ENCODE measurements at regions not wholly inside any gene's neighbourhood (a gene's known extent, or its start where the extent isn't known, plus 50 kb on each side); places are given as distances from the start of the nearest gene placed in this dataset.

- H3K9me3 ChIP-seq (ENCODE audit: low read length), result no peaks in the 10 kb centered on the region
- H3K9ac ChIP-seq (ENCODE audit: low read length), result no peak overlapping the region
- no peak overlapping the region for H3K4me3 ChIP-seq (ENCODE audit: low read depth in 1 of 2, low read length in 2 of 2)
- H3K27me3 ChIP-seq (ENCODE audit: control insufficient read depth in 1 of 2, insufficient read depth in 2 of 2, low read length in 2 of 2), result no peaks in the 10 kb centered on the region
- no peak overlapping the region for H3K27ac ChIP-seq (ENCODE audit: low read depth, low read length)
- H3K4me1 ChIP-seq (ENCODE audit: insufficient read depth, low read length), result no peaks in the 10 kb centered on the region
- H3K36me3 ChIP-seq (ENCODE audit: insufficient read depth, low read length), result no peaks in the 10 kb centered on the region
These were observed 481.8 kb upstream of the CDH18 start for GRCh38 chr5:20469792-20470191.

GRCh38 chr5:20469390-20469789 is 481.4 kb upstream of the CDH18 start:
- H3K27ac ChIP-seq (ENCODE audit: low read depth, low read length), result no peak overlapping the region
- H3K9ac ChIP-seq (ENCODE audit: low read length), result no peak overlapping the region
- H3K4me3 ChIP-seq (ENCODE audit: low read depth in 1 of 2, low read length in 2 of 2), result no peak overlapping the region
- H3K36me3 ChIP-seq (ENCODE audit: insufficient read depth, low read length), result no peaks in the 10 kb centered on the region
- H3K27me3 ChIP-seq (ENCODE audit: control insufficient read depth in 1 of 2, insufficient read depth in 2 of 2, low read length in 2 of 2), result no peaks in the 10 kb centered on the region
- no peaks in the 10 kb centered on the region for H3K4me1 ChIP-seq (ENCODE audit: insufficient read depth, low read length)
- no peaks in the 10 kb centered on the region for H3K9me3 ChIP-seq (ENCODE audit: low read length)

- no peaks in the 10 kb centered on the region for H3K27me3 ChIP-seq (ENCODE audit: control insufficient read depth in 1 of 2, insufficient read depth in 2 of 2, low read length in 2 of 2)
- no peak overlapping the region for H3K4me3 ChIP-seq (ENCODE audit: low read depth in 1 of 2, low read length in 2 of 2)
- no peak overlapping the region for H3K9ac ChIP-seq (ENCODE audit: low read length)
- H3K4me1 ChIP-seq (ENCODE audit: insufficient read depth, low read length), result no peaks in the 10 kb centered on the region
- no peaks in the 10 kb centered on the region for H3K36me3 ChIP-seq (ENCODE audit: insufficient read depth, low read length)
- no peak overlapping the region for H3K27ac ChIP-seq (ENCODE audit: low read depth, low read length)
- H3K9me3 ChIP-seq (ENCODE audit: low read length), result no peaks in the 10 kb centered on the region
These were observed 478.5 kb upstream of the CDH18 start for GRCh38 chr5:20466512-20466911.

DNA sequence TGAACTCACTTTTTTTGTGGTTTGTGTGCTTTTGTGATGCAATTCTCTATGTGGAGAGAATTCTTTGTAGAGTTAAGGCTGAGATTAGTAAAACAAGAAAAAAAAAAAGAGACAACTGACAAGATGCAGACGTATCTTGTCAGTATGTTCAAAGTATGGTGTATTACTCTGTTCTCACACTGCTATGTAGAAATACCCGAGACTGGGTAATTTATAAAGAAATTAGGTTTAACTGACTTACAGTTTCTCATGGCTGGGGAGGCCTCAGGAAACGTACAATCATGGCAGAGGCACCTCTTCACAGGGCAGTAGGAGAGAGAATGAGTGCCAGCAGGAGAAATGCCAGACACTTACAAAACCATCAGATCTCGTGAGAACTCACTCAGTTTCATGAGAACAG is 475.2 kb upstream of the CDH18 start:
- H3K9ac ChIP-seq (ENCODE audit: low read length), result no peak overlapping the region
- H3K4me3 ChIP-seq (ENCODE audit: low read depth in 1 of 2, low read length in 2 of 2), result no peak overlapping the region
- H3K4me1 ChIP-seq (ENCODE audit: insufficient read depth, low read length), result no peaks in the 10 kb centered on the region
- no peaks in the 10 kb centered on the region for H3K9me3 ChIP-seq (ENCODE audit: low read length)
- H3K36me3 ChIP-seq (ENCODE audit: insufficient read depth, low read length), result no peaks in the 10 kb centered on the region
- no peaks in the 10 kb centered on the region for H3K27me3 ChIP-seq (ENCODE audit: control insufficient read depth in 1 of 2, insufficient read depth in 2 of 2, low read length in 2 of 2)
- H3K27ac ChIP-seq (ENCODE audit: low read depth, low read length), result no peak overlapping the region

DNA sequence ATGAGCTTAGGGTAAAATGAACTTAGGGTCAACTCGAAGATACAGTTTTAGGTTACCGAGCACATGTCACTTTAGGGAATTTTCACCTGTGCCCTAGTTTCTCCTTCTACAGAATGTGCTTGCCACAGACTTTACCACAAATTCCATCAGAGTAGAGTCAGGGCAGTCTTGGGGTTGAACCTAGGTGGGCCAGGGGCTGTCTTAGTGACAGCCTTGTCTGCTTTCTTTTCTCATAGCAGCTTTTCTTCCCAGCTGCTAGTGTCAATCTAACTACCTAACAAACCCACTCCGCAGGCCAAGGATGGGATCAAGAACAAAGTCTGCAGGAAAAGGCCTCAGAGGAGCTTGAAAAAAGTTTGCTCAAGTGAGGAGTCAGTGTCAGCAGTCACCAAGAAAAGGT is 458.1 kb upstream of the CDH18 start:
- H3K9ac ChIP-seq (ENCODE audit: low read length), result no peak overlapping the region
- H3K27me3 ChIP-seq (ENCODE audit: control insufficient read depth in 1 of 2, insufficient read depth in 2 of 2, low read length in 2 of 2), result no peaks in the 10 kb centered on the region
- no peak overlapping the region for H3K27ac ChIP-seq (ENCODE audit: low read depth, low read length)
- H3K9me3 ChIP-seq (ENCODE audit: low read length), result no peaks in the 10 kb centered on the region
- H3K4me3 ChIP-seq (ENCODE audit: low read depth in 1 of 2, low read length in 2 of 2), result no peak overlapping the region
- no peaks in the 10 kb centered on the region for H3K36me3 ChIP-seq (ENCODE audit: insufficient read depth, low read length)
- no peaks in the 10 kb centered on the region for H3K4me1 ChIP-seq (ENCODE audit: insufficient read depth, low read length)

DNA sequence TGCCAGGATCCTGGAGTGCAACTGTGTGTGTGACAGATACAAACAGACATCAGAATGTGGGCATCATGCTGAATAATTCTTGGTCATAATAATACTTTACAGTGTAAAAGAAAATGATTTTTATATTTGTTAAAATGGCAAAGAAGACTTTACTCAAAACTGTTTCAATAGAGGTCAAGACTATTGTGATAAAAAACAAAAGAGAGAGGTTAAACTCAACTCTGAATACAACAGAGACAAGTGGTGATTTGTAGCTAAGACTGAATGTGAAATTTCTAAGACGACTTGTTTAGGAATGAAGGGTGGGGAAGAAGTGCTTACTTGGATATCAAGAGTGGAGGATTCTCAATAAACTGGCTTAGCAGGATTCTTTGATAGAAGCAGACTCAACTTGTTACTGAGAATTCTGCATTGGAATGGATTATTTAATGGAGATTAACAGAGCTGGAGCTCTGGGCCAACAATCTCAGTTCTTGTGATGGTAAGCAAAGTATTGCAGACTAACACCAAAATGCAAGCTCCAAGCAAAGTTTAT is 457.4 kb upstream of the CDH18 start:
- H3K9me3 ChIP-seq (ENCODE audit: low read length), result no peaks in the 10 kb centered on the region
- H3K4me1 ChIP-seq (ENCODE audit: insufficient read depth, low read length), result no peaks in the 10 kb centered on the region
- no peaks in the 10 kb centered on the region for H3K27me3 ChIP-seq (ENCODE audit: control insufficient read depth in 1 of 2, insufficient read depth in 2 of 2, low read length in 2 of 2)
- no peak overlapping the region for H3K27ac ChIP-seq (ENCODE audit: low read depth, low read length)
- no peak overlapping the region for H3K9ac ChIP-seq (ENCODE audit: low read length)
- no peaks in the 10 kb centered on the region for H3K36me3 ChIP-seq (ENCODE audit: insufficient read depth, low read length)
- H3K4me3 ChIP-seq (ENCODE audit: low read depth in 1 of 2, low read length in 2 of 2), result no peak overlapping the region

- H3K9ac ChIP-seq (ENCODE audit: low read length), result no peak overlapping the region
- no peak overlapping the region for H3K4me3 ChIP-seq (ENCODE audit: low read depth in 1 of 2, low read length in 2 of 2)
- no peaks in the 10 kb centered on the region for H3K4me1 ChIP-seq (ENCODE audit: insufficient read depth, low read length)
- no peaks in the 10 kb centered on the region for H3K9me3 ChIP-seq (ENCODE audit: low read length)
- no peaks in the 10 kb centered on the region for H3K27me3 ChIP-seq (ENCODE audit: control insufficient read depth in 1 of 2, insufficient read depth in 2 of 2, low read length in 2 of 2)
- H3K27ac ChIP-seq (ENCODE audit: low read depth, low read length), result no peak overlapping the region
- no peaks in the 10 kb centered on the region for H3K36me3 ChIP-seq (ENCODE audit: insufficient read depth, low read length)
These were observed 446.8 kb upstream of the CDH18 start for GRCh38 chr5:20434786-20435185.

DNA sequence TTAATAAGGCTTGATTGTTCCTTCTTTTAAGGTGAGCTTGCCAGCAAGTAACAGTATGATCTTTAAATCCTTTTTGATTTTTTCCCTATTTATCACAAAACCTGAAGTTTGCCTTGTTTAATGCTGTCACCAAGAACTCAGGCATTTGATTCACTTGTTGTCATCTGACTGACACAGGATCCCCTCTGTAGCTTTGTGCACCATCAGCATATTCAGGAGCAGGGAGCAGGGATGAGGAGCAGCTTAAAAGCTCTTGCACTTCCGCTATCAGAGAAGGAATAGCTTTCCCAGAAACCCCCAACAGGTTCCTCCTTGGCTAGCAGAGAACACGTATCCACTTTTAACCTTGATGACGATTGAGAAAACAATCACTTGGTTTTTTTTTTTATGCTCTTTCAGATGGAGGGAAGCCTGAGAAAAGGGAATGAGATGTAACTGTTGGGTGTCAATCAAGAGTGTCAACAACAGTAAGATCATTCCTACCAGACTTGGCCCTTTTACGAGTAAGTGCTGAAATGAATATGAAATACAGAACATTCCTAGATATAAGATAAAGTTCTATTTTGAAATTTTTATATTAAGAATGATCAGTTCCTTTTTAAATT is 433.1 kb upstream of the CDH18 start:
- no peaks in the 10 kb centered on the region for H3K27me3 ChIP-seq (ENCODE audit: control insufficient read depth in 1 of 2, insufficient read depth in 2 of 2, low read length in 2 of 2)
- no peak overlapping the region for H3K27ac ChIP-seq (ENCODE audit: low read depth, low read length)
- H3K9me3 ChIP-seq (ENCODE audit: low read length), result no peaks in the 10 kb centered on the region
- H3K9ac ChIP-seq (ENCODE audit: low read length), result no peak overlapping the region
- no peaks in the 10 kb centered on the region for H3K4me1 ChIP-seq (ENCODE audit: insufficient read depth, low read length)
- H3K36me3 ChIP-seq (ENCODE audit: insufficient read depth, low read length), result no peaks in the 10 kb centered on the region
- no peak overlapping the region for H3K4me3 ChIP-seq (ENCODE audit: low read depth in 1 of 2, low read length in 2 of 2)
